Sigmoid colon (tissue), 4 donors: ENCODE measurements at regions not wholly inside any gene's neighbourhood (a gene's known extent, or its start where the extent isn't known, plus 50 kb on each side); places are given as distances from the start of the nearest gene placed in this dataset.

Experiments used
- EP300 ChIP-seq, 4 donors: sonication (generic); formaldehyde crosslinking; IDR thresholded peaks; one replicate each; pipeline ENCODE4 v1.6.1; 2017; ENCODE audit warnings: antibody characterized with exemption in 4 of 4
- POLR2A ChIP-seq, 2 donors: fragments of 450-650 bp; IDR thresholded peaks; one replicate each; pipeline ENCODE4 v1.6.1; 2016; ENCODE audit warnings: antibody characterized with exemption in 2 of 2, mild to moderate bottlenecking in 2 of 2, moderate library complexity in 2 of 2
- POLR2AphosphoS5 ChIP-seq, 4 donors: sonication (generic); formaldehyde crosslinking; IDR thresholded peaks; one replicate each; pipeline ENCODE4 v1.6.1; 2017; ENCODE audit warnings: antibody characterized with exemption in 4 of 4
- TF ChIP-seq, protein P1 (sequence below), 4 experiments: fragments of 450-650 bp in 3 of 4; fragments of 200-600 bp in 1 of 4; IDR thresholded peaks; one replicate each; pipeline ENCODE4 v1.5.1; 2016 to 2019; ENCODE audit warnings: antibody characterized with exemption in 4 of 4, mild to moderate bottlenecking in 3 of 4, moderate library complexity in 2 of 4

- TF ChIP-seq, protein P1, sequence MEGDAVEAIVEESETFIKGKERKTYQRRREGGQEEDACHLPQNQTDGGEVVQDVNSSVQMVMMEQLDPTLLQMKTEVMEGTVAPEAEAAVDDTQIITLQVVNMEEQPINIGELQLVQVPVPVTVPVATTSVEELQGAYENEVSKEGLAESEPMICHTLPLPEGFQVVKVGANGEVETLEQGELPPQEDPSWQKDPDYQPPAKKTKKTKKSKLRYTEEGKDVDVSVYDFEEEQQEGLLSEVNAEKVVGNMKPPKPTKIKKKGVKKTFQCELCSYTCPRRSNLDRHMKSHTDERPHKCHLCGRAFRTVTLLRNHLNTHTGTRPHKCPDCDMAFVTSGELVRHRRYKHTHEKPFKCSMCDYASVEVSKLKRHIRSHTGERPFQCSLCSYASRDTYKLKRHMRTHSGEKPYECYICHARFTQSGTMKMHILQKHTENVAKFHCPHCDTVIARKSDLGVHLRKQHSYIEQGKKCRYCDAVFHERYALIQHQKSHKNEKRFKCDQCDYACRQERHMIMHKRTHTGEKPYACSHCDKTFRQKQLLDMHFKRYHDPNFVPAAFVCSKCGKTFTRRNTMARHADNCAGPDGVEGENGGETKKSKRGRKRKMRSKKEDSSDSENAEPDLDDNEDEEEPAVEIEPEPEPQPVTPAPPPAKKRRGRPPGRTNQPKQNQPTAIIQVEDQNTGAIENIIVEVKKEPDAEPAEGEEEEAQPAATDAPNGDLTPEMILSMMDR (IDR thresholded peaks at IDR 0.05) = no peak
- TF ChIP-seq POLR2AphosphoS5 (IDR thresholded peaks at IDR 0.05) (no peak), POLR2A (IDR thresholded peaks at IDR 0.05) (no peak), EP300 (IDR thresholded peaks at IDR 0.05) (no peak)
Observed at GRCh38 chr18:55106466-55106865, 147.2 kb upstream of the CCDC68 start.
